Suprapubic skin (tissue), 3 donors: ENCODE measurements at regions not wholly inside any gene's neighbourhood (a gene's known extent, or its start where the extent isn't known, plus 50 kb on each side); places are given as distances from the start of the nearest gene placed in this dataset.

ENCODE experiments used
- CTCF ChIP-seq, 2 donors: fragments of 200-600 bp in 1 of 2; fragments of 450-650 bp in 1 of 2; sonication (generic) in 1 of 2; IDR thresholded peaks; one replicate each; pipeline ENCODE4 v1.5.1; 2016 to 2019; ENCODE audit warnings: antibody characterized with exemption in 2 of 2, mild to moderate bottlenecking in 1 of 2, moderate library complexity in 1 of 2
- EP300 ChIP-seq: sonication (generic); formaldehyde crosslinking; IDR thresholded peaks from one replicate; pipeline ENCODE4 v1.6.1; 2017; ENCODE audit warnings: antibody characterized with exemption
- POLR2A ChIP-seq, 2 donors: fragments of 450-650 bp; IDR thresholded peaks; one replicate each; pipeline ENCODE4 v1.6.1; 2017; ENCODE audit warnings: antibody characterized with exemption in 2 of 2, mild to moderate bottlenecking in 2 of 2, moderate library complexity in 2 of 2

GRCh38 chr7:24503506-24503905 lies 69.7 kb upstream of the PALS2 start:
- TF ChIP-seq CTCF (IDR thresholded peaks at IDR 0.05): no peak
- no peak for TF ChIP-seq POLR2A (IDR thresholded peaks at IDR 0.05)
- TF ChIP-seq EP300: no peak
